ENCODE measurements at regions not wholly inside any gene's neighbourhood (a gene's known extent, or its start where the extent isn't known, plus 50 kb on each side); places are given as distances from the start of the nearest gene placed in this dataset.

- no peak for DNase-seq (ENCODE audit: low spot score)
- Histone ChIP-seq H3K9me3 (ENCODE audit: severe bottlenecking) (no peaks in the 10 kb centered on the region), H3K27ac (ENCODE audit: poor library complexity, severe bottlenecking) (no peak overlapping the region), H3K27me3 (ENCODE audit: insufficient read depth, poor library complexity, severe bottlenecking) (no peaks in the 10 kb centered on the region), H3K4me3 (ENCODE audit: severe bottlenecking) (no peak overlapping the region), H3K36me3 (ENCODE audit: low read depth) (no peaks in the 10 kb centered on the region), H3K4me1 (ENCODE audit: insufficient read depth, poor library complexity, severe bottlenecking) (peaks cover 5% of the 10 kb centered on the region)
- no peak for ATAC-seq (ENCODE audit: low read depth)
- TF ChIP-seq CTCF (IDR thresholded peaks at IDR 0.05; ENCODE audit: poor library complexity, severe bottlenecking) = no peak
Observed at GRCh38 chr2:64762301-64762997, 108.7 kb upstream of the SERTAD2 start.

- DNase-seq (ENCODE audit: low spot score) (no peak), ATAC-seq (ENCODE audit: low read depth) (no peak)
- no peaks in the 10 kb centered on the region for H3K9me3 ChIP-seq (ENCODE audit: severe bottlenecking)
Observed at GRCh38 chr2:64763126-64763525, 109.4 kb upstream of the SERTAD2 start.

GRCh38 chr2:64765160-64765805, 111.6 kb upstream of the SERTAD2 start:
- TF ChIP-seq CTCF (IDR thresholded peaks at IDR 0.05; ENCODE audit: poor library complexity, severe bottlenecking) = no peak
- no peak overlapping the region for H3K27ac ChIP-seq (ENCODE audit: poor library complexity, severe bottlenecking)
- no peak for ATAC-seq (ENCODE audit: low read depth)
- DNase-seq (ENCODE audit: low spot score) = no peak
- no peaks in the 10 kb centered on the region for H3K36me3 ChIP-seq (ENCODE audit: low read depth)
- H3K9me3 ChIP-seq (ENCODE audit: severe bottlenecking) = no peaks in the 10 kb centered on the region
- no peak overlapping the region for H3K4me3 ChIP-seq (ENCODE audit: severe bottlenecking)
- H3K27me3 ChIP-seq (ENCODE audit: insufficient read depth, poor library complexity, severe bottlenecking) = no peaks in the 10 kb centered on the region
- H3K4me1 ChIP-seq (ENCODE audit: insufficient read depth, poor library complexity, severe bottlenecking) = peaks cover 5% of the 10 kb centered on the region

More at GRCh38 chr2:64763126-64763525, 109.4 kb upstream of the SERTAD2 start:
- TF ChIP-seq CTCF (IDR thresholded peaks at IDR 0.05; ENCODE audit: poor library complexity, severe bottlenecking) = no peak
- Histone ChIP-seq H3K4me3 (ENCODE audit: severe bottlenecking) (no peak overlapping the region), H3K27me3 (ENCODE audit: insufficient read depth, poor library complexity, severe bottlenecking) (no peaks in the 10 kb centered on the region), H3K4me1 (ENCODE audit: insufficient read depth, poor library complexity, severe bottlenecking) (peaks cover 5% of the 10 kb centered on the region), H3K27ac (ENCODE audit: poor library complexity, severe bottlenecking) (no peak overlapping the region), H3K36me3 (ENCODE audit: low read depth) (no peaks in the 10 kb centered on the region)

- ATAC-seq (ENCODE audit: low read depth) = no peak
- H3K4me1 ChIP-seq (ENCODE audit: insufficient read depth, poor library complexity, severe bottlenecking) = peaks cover 5% of the 10 kb centered on the region
- H3K27ac ChIP-seq (ENCODE audit: poor library complexity, severe bottlenecking) = peak overlapping the region; percentile 58
Observed at GRCh38 chr2:64766841-64767669, 113.3 kb upstream of the SERTAD2 start.

More at GRCh38 chr2:64766841-64767669, 113.3 kb upstream of the SERTAD2 start:
- no peak for TF ChIP-seq CTCF (IDR thresholded peaks at IDR 0.05; ENCODE audit: poor library complexity, severe bottlenecking)
- Histone ChIP-seq H3K9me3 (ENCODE audit: severe bottlenecking) (no peaks in the 10 kb centered on the region), H3K27me3 (ENCODE audit: insufficient read depth, poor library complexity, severe bottlenecking) (no peaks in the 10 kb centered on the region), H3K36me3 (ENCODE audit: low read depth) (no peaks in the 10 kb centered on the region), H3K4me3 (ENCODE audit: severe bottlenecking) (peak overlapping the region; percentile 52)
- DNase-seq (ENCODE audit: low spot score) = no peak
